ENCODE measurements at regions not wholly inside any gene's neighbourhood (a gene's known extent, or its start where the extent isn't known, plus 50 kb on each side); places are given as distances from the start of the nearest gene placed in this dataset.
"Not testable (repeated sequence)": the region's sequence is repeated elsewhere in the genome, so short reads cannot be mapped to it uniquely, and the experiment has no call there.

DNA sequence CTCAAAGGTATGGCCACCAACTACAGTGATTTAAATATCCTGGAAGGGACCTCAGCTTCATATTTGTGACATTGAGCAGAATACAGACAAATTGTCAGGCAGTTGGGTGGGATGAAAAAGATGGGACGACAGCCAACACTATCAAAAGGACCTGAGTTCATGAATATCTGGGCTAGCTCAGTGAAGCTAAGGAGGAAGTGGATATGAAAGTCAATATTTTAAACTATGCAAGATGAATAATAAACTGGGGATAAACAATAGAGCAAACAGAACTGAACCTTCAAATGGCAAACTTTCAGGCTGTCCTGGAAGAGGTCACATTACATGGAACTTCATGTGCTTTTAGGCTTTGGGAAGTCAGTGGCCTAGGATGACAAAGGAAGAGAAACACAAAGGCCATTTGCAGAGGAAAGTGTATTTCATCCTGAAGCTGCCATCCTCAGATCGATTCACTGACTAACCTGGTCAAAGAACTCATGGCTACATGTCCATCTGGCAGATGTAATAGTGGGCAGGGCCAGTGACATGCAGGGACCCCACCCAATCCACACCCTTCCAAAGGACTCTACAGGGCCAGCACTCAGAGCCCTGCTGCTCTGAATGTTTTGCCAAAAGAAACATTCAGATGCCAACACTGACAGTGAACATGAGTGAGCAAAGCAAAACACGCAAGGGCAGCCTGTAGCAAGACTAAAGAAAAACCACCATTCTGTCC lies 175.7 kb downstream of the ETAA1 start:
- DNase-seq: no peak

GRCh38 chr2:67574230-67574629 lies 177.1 kb downstream of the ETAA1 start:
- no peak for DNase-seq

GRCh38 chr2:67576226-67576625 lies 179.1 kb downstream of the ETAA1 start:
- no peak for DNase-seq

- DNase-seq: no peak
These were observed 179.9 kb downstream of the ETAA1 start for GRCh38 chr2:67576991-67577390.

- no peak for DNase-seq
These were observed 182.1 kb downstream of the ETAA1 start for GRCh38 chr2:67579216-67579615.

- no peak for DNase-seq
These were observed 182.7 kb downstream of the ETAA1 start for GRCh38 chr2:67579806-67580205.

- no peak for DNase-seq
These were observed 184.6 kb downstream of the ETAA1 start for GRCh38 chr2:67581751-67582150.

GRCh38 chr2:67583185-67583584 lies 186.1 kb downstream of the ETAA1 start:
- no peak for DNase-seq

DNA sequence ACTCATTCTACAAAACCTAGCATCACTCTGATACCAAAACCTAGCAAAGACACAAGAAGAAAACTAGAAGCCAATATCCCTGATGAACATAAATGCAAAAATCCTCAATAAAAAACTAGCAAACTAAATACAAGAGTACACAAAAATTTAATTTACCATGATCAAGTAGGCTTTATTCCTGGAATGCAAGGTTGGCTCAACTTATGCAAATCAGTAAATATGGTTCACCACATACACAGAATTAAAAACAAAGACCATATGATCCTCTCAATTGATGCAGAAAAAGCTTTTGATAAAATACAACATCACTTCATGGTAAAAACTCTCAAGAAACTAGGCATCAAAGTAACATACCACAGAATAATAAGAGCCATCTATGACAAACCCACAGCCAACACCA lies 188.3 kb downstream of the ETAA1 start:
- no peak for DNase-seq

DNA sequence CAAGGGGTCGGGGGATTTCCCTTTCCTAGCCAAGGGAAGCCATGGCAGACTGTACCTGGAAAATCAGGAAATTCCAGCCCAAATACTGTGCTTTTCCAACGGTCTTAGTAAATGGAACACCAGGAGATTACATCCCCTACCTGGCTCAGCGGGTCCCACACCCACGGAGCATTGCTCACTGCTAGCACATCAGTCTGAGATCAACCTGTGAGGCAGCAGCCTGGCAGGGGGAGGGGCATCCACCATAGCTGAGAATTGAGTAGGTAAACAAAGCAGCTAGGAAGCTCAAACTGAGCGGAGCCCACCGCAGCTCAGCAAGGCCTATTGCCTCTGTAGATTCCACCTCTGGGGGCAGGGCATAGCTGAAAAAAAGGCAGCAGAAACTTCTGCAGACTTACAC lies 192.0 kb downstream of the ETAA1 start:
- not testable (repeated sequence) for DNase-seq

- not testable (repeated sequence) for DNase-seq
These were observed 197.4 kb downstream of the ETAA1 start for GRCh38 chr2:67594522-67594921.

DNA sequence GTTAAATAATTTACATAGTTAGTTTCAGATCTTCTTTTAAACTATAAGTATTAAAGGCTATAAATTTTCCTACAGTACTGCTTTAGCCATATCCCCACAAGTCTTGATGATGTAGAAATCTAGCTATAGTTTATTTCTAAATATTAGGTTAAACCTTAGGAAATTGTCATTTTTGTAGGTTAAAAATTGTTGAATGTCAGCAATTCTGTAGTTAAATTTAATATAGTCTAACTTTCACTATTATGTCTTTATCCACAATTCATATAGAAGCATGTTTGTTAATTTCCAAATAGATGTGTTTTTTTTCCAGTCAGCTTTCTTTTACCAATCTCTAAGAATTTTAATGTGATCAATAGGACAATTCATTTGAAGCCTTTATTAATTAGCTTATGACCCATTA lies 199.7 kb downstream of the ETAA1 start:
- no peak for DNase-seq

GRCh38 chr2:67599561-67599960 lies 202.4 kb downstream of the ETAA1 start:
- no peak for DNase-seq

DNA sequence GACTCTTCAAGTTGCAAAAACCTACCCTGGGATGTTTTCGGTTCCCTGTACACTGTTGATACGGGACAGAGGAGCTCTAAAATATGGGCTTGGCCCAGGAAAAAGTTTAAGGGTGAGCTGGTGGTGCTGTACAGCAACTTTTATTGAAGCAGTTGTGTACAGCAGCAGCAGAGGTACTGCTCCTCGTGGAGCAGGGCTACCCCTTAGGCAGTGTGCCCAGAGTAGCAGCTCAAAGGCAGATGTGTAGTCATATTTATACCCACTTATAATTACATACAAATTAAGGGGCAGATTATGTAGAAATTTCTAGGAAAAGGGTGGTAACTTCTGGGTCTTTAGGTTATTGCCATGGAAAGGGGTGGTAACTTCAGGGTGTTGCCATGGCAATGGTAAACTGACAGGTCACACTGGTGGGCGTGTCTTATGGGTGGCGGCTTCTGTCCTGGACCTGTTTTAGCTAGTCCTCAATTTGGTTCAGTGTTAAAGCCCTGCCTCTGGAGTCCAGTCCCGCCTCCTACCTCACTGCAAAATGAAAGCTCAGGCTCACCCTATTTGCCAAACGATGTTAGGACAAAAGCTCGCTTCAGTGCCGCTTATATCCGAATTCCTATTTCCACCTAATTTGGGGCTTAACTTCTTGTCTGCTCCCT lies 203.2 kb downstream of the ETAA1 start:
- no peak for DNase-seq

DNA sequence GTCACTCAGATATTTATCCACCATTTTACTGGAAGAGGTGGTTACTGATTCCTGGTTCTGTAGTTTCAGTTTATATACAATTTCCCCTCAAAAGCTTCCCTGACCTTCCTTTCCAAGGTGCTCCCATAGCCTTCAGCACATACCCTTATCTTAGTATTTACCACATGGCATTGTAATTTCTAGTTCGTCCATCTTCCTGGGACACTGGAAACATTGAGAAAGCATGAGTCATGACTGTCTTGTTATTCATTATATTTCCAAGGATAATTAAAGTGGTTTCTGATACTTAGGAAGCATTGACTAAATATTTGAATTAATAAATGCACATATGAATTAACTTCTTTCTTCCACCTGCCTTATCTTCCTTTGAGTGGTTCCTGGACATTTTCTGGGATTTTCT lies 203.8 kb downstream of the ETAA1 start:
- DNase-seq: no peak

DNA sequence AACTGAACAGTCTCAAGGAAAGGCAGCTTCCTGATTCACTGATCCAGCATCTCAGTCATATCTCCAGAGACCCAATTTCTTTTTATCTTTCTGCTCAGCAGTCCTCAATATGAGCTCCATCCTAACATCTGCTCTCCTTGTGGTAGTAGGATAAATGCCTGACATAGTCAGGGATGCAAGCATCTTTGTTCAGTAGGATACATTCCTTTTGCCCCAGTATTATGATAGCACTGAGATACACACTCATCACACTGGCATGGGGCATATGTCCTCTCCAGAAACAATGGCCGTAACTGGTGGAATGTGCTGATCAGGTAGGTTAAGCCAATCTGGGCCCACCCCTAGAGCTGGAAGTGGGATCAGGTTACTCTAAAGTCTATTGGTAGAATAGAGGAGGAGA lies 207.2 kb downstream of the ETAA1 start:
- DNase-seq: no peak

DNA sequence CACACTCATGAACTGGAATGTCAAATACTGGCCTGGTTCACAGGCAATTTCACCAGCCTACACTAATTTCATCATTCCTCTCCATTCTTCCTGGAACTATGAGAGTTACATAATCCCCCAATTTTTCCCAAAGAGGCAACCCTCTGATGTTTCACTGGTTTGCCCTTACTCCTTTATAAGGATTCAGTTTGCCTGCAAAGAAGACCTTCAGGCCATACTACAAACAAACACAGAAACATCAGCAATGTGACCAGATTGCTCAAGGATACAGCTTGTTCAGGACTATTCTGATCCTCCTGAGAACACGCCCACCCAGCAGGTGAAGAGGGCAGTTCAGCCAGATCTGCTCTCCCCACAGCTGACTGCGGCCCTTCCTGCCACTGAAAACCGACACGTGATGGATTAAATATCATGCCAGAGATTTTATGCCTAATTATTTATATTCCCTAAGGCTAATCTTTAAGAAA lies 215.5 kb downstream of the ETAA1 start:
- DNase-seq: no peak

- no peak for DNase-seq
These were observed 216.1 kb downstream of the ETAA1 start for GRCh38 chr2:67613227-67613626.

DNA sequence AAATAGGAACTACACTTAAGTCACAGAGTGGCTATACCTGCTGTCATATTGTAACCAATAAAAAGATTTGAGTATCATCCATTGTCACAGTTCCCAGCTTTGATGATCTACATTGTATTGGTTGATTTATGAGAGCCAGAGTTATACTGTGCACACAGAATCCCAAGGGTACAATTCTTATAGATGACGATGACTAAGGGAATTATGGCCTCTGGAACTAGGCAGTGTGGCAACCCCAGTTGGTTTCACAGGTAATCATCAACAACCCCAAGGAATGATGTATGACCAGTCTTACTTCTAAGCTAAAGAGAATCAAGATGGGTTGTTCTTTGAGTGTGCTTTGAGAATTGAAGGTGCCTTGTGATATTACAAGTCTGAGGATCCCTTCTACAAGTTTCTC lies 217.3 kb downstream of the ETAA1 start:
- DNase-seq: no peak

DNA sequence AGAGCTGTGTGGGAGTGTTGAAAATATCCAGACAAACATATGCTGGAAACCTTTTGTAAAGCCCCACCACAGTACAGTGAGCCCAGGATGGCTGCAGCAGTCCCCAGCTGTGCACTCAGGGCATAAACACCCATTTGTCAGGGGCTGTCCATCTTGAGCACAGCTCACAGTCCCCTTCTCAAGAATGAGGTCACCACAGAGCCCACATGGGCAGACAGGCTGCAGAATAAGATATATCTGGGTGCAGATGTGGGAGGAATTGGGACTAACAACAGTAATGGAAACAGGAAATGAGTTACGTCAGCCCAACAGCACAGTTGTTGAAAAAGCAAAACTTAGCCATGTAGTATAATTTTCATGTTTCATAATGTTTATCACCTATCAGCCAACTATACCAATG lies 219.6 kb downstream of the ETAA1 start:
- DNase-seq: no peak

DNA sequence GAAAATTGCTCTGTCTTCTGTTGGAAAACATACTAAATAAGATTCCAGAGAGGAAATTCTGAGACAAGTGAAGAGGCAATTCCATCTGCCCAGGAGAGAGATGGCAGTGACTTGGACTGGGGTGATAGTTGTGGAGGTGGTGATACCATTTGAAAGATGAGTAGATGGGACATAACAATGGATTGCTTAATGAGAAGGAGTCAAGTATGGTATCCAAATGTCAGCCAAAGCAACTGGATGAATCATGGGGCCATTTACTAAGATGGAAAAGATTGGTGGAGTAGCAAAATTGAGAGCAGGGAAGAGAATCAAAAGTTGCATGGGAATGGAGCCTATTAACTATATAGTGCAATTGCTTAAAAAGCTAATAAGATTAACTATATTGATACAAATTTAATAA lies 222.1 kb downstream of the ETAA1 start:
- DNase-seq: no peak

DNA sequence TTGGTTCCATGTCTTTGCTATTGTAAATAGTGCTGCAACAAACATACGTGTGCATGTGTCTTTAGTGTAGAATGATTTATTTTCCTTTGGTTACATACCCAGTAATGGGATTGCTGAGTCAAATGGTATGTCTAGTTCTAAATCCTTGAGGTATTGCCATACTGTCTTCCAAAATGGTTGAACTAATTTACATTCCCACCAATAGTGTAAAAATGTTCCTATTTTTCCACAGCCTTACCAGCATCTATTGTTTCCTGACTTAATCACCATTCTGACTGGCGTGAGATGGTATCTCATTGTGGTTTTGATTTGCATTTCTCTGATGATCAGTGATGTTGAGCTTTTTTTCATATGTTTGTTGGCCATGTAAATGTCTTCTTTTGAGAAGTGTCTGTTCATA lies 226.6 kb downstream of the ETAA1 start:
- not testable (repeated sequence) for DNase-seq

- no peak for DNase-seq
These were observed 228.0 kb downstream of the ETAA1 start for GRCh38 chr2:67625178-67625577.

DNA sequence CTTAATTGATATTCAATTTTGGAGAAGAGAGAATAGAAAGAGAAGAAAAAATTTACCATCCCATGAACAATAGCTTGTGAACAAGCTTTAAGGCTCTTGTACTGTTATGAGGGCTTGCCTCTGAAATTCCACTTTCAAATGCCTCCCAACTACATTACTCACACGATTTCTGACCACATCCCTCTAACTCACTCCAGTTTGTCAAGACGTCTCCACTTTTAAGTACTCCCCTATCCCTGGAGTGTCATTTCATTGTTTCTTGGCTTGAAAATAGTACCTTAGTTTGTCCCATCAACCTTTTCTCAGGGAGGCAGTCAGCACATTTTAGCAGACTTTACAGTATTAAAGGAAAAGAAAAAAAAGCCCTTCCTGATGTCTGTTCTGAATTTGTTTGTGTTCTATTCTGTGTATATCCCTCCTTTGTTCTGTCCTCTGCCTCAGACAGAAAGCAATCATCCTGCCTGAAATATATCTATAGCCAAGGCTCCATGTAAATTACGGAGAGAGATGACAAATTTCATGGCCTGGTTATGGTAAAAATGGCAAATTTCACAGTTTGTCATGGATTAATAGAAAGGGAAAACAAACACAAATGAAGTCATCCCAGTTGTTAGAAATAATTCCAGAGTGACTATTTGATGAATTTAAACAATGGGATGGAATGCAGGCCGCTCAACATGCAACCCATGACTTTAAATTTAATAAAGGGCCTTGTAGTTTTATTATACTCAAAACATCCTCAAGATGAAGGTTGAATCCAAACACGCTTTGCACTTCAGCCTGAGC lies 228.8 kb downstream of the ETAA1 start:
- DNase-seq: no peak
